IgD-negative memory B cell (primary cell): ENCODE measurements at regions not wholly inside any gene's neighbourhood (a gene's known extent, or its start where the extent isn't known, plus 50 kb on each side); places are given as distances from the start of the nearest gene placed in this dataset.
A peak's percentile ranks its signal among the peaks of the same experiment; 100 is the strongest.

Source experiments
- H3K27ac Mint-ChIP-seq, 3 donors: one replicate each; pipeline ENCODE4 v1.8.0; 2020 to 2022; ENCODE audit warnings: mild to moderate bottlenecking in 3 of 3, mixed read lengths in 3 of 3, moderate library complexity in 1 of 3
- H3K27me3 Mint-ChIP-seq: one replicate; pipeline ENCODE4 v1.8.0; 2021; ENCODE audit warnings: mixed read lengths
- H3K36me3 Mint-ChIP-seq: one replicate; pipeline ENCODE4 v1.8.0; 2020; ENCODE audit warnings: mild to moderate bottlenecking, mixed read lengths
- H3K4me1 Mint-ChIP-seq, 3 donors: one replicate each; pipeline ENCODE4 v1.8.0; 2020 to 2022; ENCODE audit warnings: mixed read lengths in 3 of 3, mild to moderate bottlenecking in 1 of 3
- H3K4me3 Mint-ChIP-seq, 4 donors: one replicate each; pipeline ENCODE4 v1.8.0; 2020 to 2022; ENCODE audit warnings: mild to moderate bottlenecking in 4 of 4, mixed read lengths in 4 of 4, moderate library complexity in 3 of 4
- H3K9me3 Mint-ChIP-seq, 3 donors: one replicate each; pipeline ENCODE4 v1.8.0; 2020 to 2021; ENCODE audit warnings: mixed read lengths in 3 of 3, mild to moderate bottlenecking in 1 of 3

GRCh38 chr16:13397126-13397525, 495.7 kb downstream of the SHISA9 start:
- H3K4me3 Mint-ChIP-seq = no peak overlapping the region
- H3K9me3 Mint-ChIP-seq = peaks cover 3 to 5% (median 3%) of the 10 kb centered on the region in 3 donors
- H3K27me3 Mint-ChIP-seq = no peaks in the 10 kb centered on the region
- H3K36me3 Mint-ChIP-seq = no peaks in the 10 kb centered on the region
- H3K27ac Mint-ChIP-seq = no peak overlapping the region
- H3K4me1 Mint-ChIP-seq = no peaks in the 10 kb centered on the region

GRCh38 chr16:13401641-13402040, 500.2 kb downstream of the SHISA9 start:
- Mint-ChIP-seq H3K36me3 (no peaks in the 10 kb centered on the region), H3K4me3 (no peak overlapping the region), H3K27me3 (no peaks in the 10 kb centered on the region), H3K9me3 (peaks cover 0 to 6% (median 5%) of the 10 kb centered on the region in 3 donors), H3K27ac (no peak overlapping the region), H3K4me1 (no peaks in the 10 kb centered on the region)

DNA sequence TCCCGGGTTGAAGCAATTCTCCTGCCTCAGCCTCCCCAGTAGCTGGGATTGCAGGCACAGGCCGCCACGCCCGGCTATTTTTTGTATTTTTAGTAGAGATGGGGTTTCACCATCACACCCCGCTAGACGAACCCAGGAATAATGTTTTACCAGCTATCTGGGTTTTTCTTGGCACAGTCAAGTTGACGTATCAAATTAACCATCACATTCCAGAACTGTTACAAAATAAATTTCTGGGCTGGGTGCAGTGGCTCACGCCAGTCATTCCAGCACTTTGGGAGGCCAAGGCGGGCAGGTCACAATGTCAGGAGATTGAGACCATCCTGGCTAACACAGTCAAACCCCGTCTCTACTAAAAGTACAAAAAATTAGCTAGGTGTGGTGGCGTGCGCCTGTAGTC, 501.2 kb downstream of the SHISA9 start:
- H3K4me3 Mint-ChIP-seq = no peak overlapping the region
- H3K27me3 Mint-ChIP-seq = no peaks in the 10 kb centered on the region
- H3K27ac Mint-ChIP-seq = no peak overlapping the region
- H3K36me3 Mint-ChIP-seq = no peaks in the 10 kb centered on the region
- H3K4me1 Mint-ChIP-seq = no peaks in the 10 kb centered on the region
- peaks cover 0 to 6% (median 5%) of the 10 kb centered on the region in 3 donors for H3K9me3 Mint-ChIP-seq

GRCh38 chr16:13403326-13403725, 501.9 kb downstream of the SHISA9 start:
- Mint-ChIP-seq H3K27me3 (no peaks in the 10 kb centered on the region), H3K27ac (no peak overlapping the region), H3K4me1 (no peaks in the 10 kb centered on the region), H3K9me3 (peaks cover 0 to 6% (median 5%) of the 10 kb centered on the region in 3 donors), H3K4me3 (no peak overlapping the region), H3K36me3 (no peaks in the 10 kb centered on the region)

DNA sequence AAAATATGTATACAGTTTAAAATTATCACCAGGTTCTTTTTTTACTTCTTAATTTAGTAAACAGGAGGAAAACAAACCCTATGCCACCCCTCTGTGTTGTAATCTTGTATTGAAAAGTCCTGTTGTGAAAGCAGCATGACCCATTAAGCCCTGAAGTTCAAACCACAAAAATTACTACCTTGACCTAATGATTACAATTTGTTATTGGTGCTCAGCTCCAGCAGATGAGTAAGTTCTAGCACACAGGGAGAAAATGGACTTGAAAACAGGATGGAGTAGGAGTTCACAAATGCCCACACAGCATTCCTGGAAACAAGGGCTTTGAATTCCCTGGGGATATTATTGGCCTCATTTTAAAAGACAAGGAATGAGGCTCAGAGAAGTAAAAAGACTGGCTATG, 505.8 kb upstream of the ERCC4 start:
- peaks cover 0 to 5% (median 3%) of the 10 kb centered on the region in 3 donors for H3K9me3 Mint-ChIP-seq
- H3K27me3 Mint-ChIP-seq = no peaks in the 10 kb centered on the region

GRCh38 chr16:13419589-13419988, 500.4 kb upstream of the ERCC4 start:
- no peaks in the 10 kb centered on the region for H3K36me3 Mint-ChIP-seq
- no peak overlapping the region for H3K4me3 Mint-ChIP-seq
- H3K9me3 Mint-ChIP-seq = peaks cover 0 to 9% (median 8%) of the 10 kb centered on the region in 3 donors
- no peaks in the 10 kb centered on the region for H3K4me1 Mint-ChIP-seq
- no peak overlapping the region for H3K27ac Mint-ChIP-seq
- no peaks in the 10 kb centered on the region for H3K27me3 Mint-ChIP-seq

More for the DNA sequence above, 505.8 kb upstream of the ERCC4 start:
- Mint-ChIP-seq H3K27ac (no peak overlapping the region), H3K4me3 (no peak overlapping the region), H3K36me3 (no peaks in the 10 kb centered on the region), H3K4me1 (no peaks in the 10 kb centered on the region)

DNA sequence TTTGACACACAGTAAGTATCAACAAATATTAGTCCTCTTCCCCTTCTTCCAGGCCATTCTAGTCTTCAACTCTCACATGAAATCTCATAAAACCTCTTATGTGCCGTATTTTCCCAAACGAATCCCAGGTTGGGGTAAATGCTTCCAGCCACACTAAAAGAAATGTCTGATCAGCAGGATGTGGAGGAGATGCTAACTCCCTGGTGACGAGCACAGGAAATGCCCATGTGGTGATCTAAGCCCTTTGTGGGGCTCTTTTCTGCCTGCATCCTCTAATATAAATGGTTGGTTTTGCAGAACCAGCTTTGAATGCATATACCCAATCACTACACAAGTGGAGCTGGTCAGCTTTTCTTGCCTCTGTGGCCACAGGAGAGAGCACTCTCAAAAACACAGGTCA, 498.2 kb upstream of the ERCC4 start:
- H3K4me1 Mint-ChIP-seq = no peaks in the 10 kb centered on the region
- no peak overlapping the region for H3K4me3 Mint-ChIP-seq
- no peak overlapping the region for H3K27ac Mint-ChIP-seq
- H3K27me3 Mint-ChIP-seq = no peaks in the 10 kb centered on the region
- H3K36me3 Mint-ChIP-seq = no peaks in the 10 kb centered on the region
- H3K9me3 Mint-ChIP-seq = peaks cover 3 to 9% (median 4%) of the 10 kb centered on the region in 3 donors

- peaks cover 1% of the 10 kb centered on the region for H3K27me3 Mint-ChIP-seq
- H3K36me3 Mint-ChIP-seq = no peaks in the 10 kb centered on the region
- no peaks in the 10 kb centered on the region for H3K4me1 Mint-ChIP-seq
- no peak overlapping the region for H3K4me3 Mint-ChIP-seq
- peak overlapping the region in 1 of 3 donors; percentile 3 for H3K27ac Mint-ChIP-seq
- H3K9me3 Mint-ChIP-seq = peaks cover 3 to 8% (median 6%) of the 10 kb centered on the region in 3 donors
Observed at GRCh38 chr16:13425836-13426235, 494.1 kb upstream of the ERCC4 start.

GRCh38 chr16:13426269-13426668, 493.7 kb upstream of the ERCC4 start:
- no peak overlapping the region for H3K4me3 Mint-ChIP-seq
- H3K36me3 Mint-ChIP-seq = no peaks in the 10 kb centered on the region
- H3K27ac Mint-ChIP-seq = no peak overlapping the region
- peaks cover 3 to 8% (median 7%) of the 10 kb centered on the region in 3 donors for H3K9me3 Mint-ChIP-seq
- H3K4me1 Mint-ChIP-seq = no peaks in the 10 kb centered on the region
- peaks cover 1% of the 10 kb centered on the region for H3K27me3 Mint-ChIP-seq

DNA sequence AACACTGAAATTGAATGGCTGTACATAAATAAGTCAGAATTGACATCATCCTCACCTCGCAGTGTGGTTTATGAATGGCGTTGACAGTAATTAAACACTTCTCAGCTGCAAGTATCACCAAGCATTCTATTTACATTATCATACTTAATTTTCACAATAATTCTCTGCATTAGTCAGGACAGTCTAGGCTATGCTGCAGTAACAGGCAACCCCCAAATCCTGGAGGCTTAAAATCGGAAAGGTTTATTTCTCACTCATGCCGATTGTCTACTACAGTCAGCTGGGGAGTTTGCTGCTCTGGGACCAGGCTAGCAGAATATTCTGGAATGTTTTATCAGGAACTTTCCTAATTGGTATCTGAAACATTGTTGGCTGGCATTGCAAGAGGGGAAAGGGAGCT, 493.2 kb upstream of the ERCC4 start:
- no peak overlapping the region for H3K4me3 Mint-ChIP-seq
- H3K27ac Mint-ChIP-seq = no peak overlapping the region
- H3K27me3 Mint-ChIP-seq = peaks cover 1% of the 10 kb centered on the region
- peaks cover 2 to 8% (median 3%) of the 10 kb centered on the region in 3 donors for H3K9me3 Mint-ChIP-seq
- H3K4me1 Mint-ChIP-seq = no peaks in the 10 kb centered on the region
- H3K36me3 Mint-ChIP-seq = no peaks in the 10 kb centered on the region

DNA sequence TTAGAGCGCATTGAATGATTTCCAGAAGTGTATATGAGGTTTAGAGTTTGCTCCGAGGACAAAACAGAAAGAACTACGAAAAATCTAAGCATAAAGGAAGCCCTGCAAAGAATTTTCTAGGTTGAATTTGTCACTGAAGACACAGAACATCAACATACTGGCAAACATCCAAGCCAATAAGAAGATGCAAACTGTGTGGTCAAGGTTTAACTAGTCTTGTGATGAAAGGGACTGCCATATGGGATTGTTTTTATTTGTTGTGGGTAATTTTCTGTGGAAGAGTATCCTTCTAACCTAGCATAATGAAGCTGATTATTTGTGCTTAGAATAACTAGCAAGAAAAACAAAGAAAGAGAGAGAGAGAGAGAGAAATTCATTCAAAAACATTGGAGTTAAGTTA, 492.0 kb upstream of the ERCC4 start:
- Mint-ChIP-seq H3K27ac (no peak overlapping the region), H3K4me3 (no peak overlapping the region), H3K36me3 (no peaks in the 10 kb centered on the region), H3K9me3 (peaks cover 1 to 8% (median 3%) of the 10 kb centered on the region in 3 donors), H3K27me3 (peaks cover 1% of the 10 kb centered on the region), H3K4me1 (no peaks in the 10 kb centered on the region)

- Mint-ChIP-seq H3K36me3 (no peaks in the 10 kb centered on the region), H3K4me3 (no peak overlapping the region), H3K9me3 (peaks cover 1 to 5% (median 3%) of the 10 kb centered on the region in 3 donors), H3K4me1 (no peaks in the 10 kb centered on the region), H3K27me3 (peaks cover 1% of the 10 kb centered on the region), H3K27ac (no peak overlapping the region)
Observed at GRCh38 chr16:13429416-13429815, 490.5 kb upstream of the ERCC4 start.

GRCh38 chr16:13435415-13435814, 484.5 kb upstream of the ERCC4 start:
- Mint-ChIP-seq H3K36me3 (no peaks in the 10 kb centered on the region), H3K4me3 (no peak overlapping the region)

DNA sequence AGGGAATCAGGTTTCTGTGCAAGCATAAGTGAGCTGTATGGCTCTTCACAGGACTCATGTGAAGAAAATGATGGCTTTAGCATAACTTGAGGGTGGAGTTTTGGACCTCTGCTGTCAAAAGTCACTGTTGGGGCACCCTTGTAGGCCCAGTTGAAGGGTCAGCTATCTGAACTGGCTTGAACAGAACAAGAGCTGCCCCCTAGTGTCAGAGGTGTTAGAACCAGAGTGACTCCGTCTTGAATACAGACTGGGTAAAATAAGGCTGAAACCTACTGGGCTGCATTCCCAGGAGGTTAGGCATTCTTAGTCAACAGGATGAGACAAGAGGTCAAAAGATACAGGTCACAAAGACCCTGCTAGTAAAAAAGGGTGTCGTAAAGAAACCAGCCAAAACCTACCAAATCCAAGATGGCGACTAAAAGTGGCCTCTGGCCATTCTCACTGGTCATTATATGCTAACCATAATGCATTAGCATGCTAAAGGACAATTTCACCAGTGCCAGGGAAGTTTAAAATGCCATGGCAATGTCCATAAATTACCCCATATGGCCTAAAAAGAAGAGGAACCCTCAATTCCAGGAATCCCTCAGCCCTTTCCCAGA, 484.0 kb upstream of the ERCC4 start:
- Mint-ChIP-seq H3K36me3 (no peaks in the 10 kb centered on the region), H3K4me3 (no peak overlapping the region), H3K4me1 (no peaks in the 10 kb centered on the region), H3K9me3 (peaks cover 0 to 1% (median 0%) of the 10 kb centered on the region in 3 donors), H3K27me3 (no peaks in the 10 kb centered on the region), H3K27ac (no peak overlapping the region)

More at GRCh38 chr16:13435415-13435814, 484.5 kb upstream of the ERCC4 start:
- no peaks in the 10 kb centered on the region for H3K27me3 Mint-ChIP-seq
- no peak overlapping the region for H3K27ac Mint-ChIP-seq
- H3K4me1 Mint-ChIP-seq = no peaks in the 10 kb centered on the region
- peaks cover 0 to 1% (median 0%) of the 10 kb centered on the region in 3 donors for H3K9me3 Mint-ChIP-seq

DNA sequence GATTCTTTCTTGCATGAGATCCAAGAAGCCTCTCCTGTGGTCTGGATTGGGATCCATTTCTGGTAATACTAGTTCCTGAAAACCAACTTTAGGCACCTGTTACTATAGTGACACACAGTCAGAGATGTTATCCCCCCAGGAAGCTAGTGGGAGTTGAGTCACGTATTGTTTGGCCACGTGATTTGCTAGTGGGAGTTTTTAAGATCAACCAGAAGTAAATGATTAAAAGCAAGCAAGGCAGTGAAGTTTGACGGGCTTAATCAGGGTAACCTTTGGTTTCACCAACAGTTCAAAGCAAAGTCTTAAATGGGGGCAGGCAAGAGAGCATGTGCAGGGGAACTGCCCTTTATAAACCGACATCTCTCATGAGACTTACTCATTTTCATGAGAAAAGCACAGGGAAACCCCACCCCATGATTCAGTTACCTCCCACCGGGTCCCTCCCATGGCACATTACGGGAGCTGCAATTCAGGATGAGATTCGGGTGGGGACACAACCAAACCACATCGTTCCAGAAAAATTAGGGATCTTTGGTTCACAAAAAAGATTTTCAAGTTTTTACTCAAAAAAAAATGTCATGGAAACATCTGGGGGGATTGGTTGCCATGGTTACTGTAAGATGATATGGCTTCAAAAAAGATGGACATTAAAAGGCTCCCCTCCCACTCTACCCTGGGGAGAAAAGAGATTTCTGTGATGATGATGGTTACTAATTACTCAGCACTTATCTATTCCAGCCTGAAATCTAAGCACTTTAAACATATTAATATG, 483.1 kb upstream of the ERCC4 start:
- Mint-ChIP-seq H3K27ac (no peak overlapping the region), H3K4me3 (no peak overlapping the region), H3K9me3 (no peaks in the 10 kb centered on the region), H3K36me3 (no peaks in the 10 kb centered on the region), H3K4me1 (no peaks in the 10 kb centered on the region), H3K27me3 (no peaks in the 10 kb centered on the region)

GRCh38 chr16:13437413-13437795, 482.6 kb upstream of the ERCC4 start:
- H3K4me3 Mint-ChIP-seq = no peak overlapping the region
- H3K36me3 Mint-ChIP-seq = no peaks in the 10 kb centered on the region
- no peaks in the 10 kb centered on the region for H3K9me3 Mint-ChIP-seq
- H3K4me1 Mint-ChIP-seq = no peaks in the 10 kb centered on the region
- H3K27me3 Mint-ChIP-seq = no peaks in the 10 kb centered on the region
- H3K27ac Mint-ChIP-seq = no peak overlapping the region
